RWPE1 (cell line): ENCODE measurements at regions not wholly inside any gene's neighbourhood (a gene's known extent, or its start where the extent isn't known, plus 50 kb on each side); places are given as distances from the start of the nearest gene placed in this dataset.

Experiments
- CTCF ChIA-PET: fragments of 350-600 bp; sonication (Branson Sonifier 250); formaldehyde crosslinking; extraction: SDS; loops from one replicate; lab custom pipeline; 2021; lab: Yijun Ruan, JAX
- POLR2A ChIA-PET: fragments of 400-600 bp; formaldehyde crosslinking; extraction: SDS; loops from one replicate; lab custom pipeline; 2020; ENCODE audit warnings: antibody characterized with exemption; ENCODE audit not compliant: low non-redundant PET; lab: Yijun Ruan, JAX
- DNase-seq: peaks from one replicate; pipeline ENCODE4 v3.0.0; 2012; ENCODE audit warnings: low spot score
- H3K27ac ChIP-seq: fragments of 450-650 bp; 2 replicates; pipeline ENCODE4 v1.5.1; 2017
- TF ChIP-seq, protein P1 (sequence below): fragments of 450-650 bp; conservative IDR thresholded peaks from 2 replicates; pipeline ENCODE4 v1.5.1; 2017; ENCODE audit warnings: low read depth, mild to moderate bottlenecking

DNA sequence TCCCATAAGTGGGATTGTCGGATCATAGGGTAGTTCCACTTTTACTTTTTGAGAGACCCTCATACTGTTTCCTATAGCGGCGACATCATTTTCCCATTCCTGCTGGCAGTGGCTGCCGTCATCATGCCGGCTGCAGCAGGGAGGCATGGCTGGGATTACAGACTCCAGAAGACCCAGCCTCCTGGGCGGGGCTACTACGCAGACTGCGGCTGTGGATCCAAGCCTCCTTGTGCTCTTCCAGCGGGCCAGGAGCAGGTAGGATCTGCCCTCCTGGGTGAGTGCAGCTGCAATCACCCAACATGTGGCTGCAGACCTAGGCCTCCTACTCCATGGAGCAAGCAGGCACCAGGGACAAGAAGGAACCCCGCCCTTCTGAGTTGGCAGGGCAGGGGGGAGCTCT lies 359.2 kb downstream of the GALR1 start:
- ChIA-PET CTCF (no interaction called here), POLR2A (no interaction called here)
- DNase-seq: no peak
- H3K27ac ChIP-seq: no peak overlapping the region
- TF ChIP-seq, protein P1, sequence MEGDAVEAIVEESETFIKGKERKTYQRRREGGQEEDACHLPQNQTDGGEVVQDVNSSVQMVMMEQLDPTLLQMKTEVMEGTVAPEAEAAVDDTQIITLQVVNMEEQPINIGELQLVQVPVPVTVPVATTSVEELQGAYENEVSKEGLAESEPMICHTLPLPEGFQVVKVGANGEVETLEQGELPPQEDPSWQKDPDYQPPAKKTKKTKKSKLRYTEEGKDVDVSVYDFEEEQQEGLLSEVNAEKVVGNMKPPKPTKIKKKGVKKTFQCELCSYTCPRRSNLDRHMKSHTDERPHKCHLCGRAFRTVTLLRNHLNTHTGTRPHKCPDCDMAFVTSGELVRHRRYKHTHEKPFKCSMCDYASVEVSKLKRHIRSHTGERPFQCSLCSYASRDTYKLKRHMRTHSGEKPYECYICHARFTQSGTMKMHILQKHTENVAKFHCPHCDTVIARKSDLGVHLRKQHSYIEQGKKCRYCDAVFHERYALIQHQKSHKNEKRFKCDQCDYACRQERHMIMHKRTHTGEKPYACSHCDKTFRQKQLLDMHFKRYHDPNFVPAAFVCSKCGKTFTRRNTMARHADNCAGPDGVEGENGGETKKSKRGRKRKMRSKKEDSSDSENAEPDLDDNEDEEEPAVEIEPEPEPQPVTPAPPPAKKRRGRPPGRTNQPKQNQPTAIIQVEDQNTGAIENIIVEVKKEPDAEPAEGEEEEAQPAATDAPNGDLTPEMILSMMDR: no peak

DNA sequence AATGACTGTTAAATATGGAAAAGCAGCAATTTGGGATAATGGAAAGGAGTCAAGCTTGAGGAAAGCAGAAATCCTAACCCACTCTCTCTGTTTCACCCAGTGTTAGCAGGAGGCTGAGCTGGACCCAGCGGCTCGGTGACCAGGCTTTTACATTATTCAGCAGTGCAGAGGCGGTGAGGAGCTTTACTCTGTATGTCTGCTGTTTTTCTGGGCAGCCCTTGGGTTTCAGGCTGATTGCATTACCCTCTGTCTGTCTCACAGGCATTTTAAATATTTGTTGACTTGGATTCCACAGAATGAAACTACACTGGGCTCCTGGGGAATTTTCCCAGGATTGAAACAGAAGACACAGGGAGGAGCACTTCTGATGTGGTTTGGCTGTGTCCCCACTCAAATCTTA lies 368.0 kb downstream of the GALR1 start:
- DNase-seq: no peak
- POLR2A ChIA-PET: no interaction called here
- CTCF ChIA-PET: no interaction called here
- H3K27ac ChIP-seq: no peak overlapping the region
- TF ChIP-seq, protein P1: no peak

DNA sequence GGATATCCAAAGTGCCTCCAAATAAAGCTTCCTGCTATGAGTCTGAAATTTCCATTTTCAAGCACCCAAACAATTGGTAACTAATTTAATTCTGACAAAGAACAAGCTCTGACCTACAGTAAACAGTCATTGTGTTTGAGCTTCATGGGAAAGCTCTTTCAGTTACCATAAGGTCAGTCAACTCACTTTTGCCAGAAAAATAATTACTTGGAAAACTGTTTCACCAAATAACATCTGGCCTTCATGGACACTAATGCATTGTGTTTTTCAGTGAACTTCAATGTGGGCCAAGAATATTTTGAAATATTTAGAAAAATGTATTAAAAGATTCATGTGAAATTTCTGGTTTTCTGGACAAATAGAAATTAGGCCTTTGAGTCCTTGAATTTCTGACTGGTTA lies 369.9 kb downstream of the GALR1 start:
- CTCF ChIA-PET: no interaction called here
- POLR2A ChIA-PET: no interaction called here

DNA sequence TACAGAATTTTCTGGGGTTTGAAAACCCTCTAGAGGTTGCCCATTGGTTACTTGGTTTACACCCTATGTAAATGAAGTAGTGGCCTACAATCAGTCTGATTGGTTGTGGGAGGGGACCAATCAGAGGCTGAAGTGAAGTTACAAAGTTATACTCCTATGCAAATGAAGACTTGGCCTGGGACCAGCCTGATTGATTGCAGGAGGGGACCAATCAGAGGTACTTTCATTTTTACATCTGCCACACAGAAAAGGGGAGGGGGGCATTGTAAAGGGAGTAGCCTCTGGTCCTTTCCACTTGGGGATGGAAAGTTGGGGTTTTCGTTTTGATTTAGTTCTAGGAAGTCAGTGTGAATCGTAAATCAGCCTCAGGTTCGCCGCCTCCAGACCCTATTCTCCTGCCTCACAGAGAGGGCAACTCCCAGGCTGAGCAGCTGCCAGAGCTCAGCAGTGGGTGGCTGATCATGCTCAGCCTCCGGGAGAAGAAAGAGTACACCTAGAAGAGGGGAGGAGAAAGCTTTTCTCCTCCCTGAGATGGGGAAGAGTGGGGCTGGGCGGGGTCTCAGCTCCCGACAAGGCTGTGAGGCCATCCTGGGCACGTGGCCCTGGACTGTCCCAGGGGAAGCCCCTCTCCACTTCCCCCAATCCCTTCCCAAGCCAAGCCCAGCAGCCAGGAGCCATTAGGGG lies 372.5 kb downstream of the GALR1 start:
- no peak for DNase-seq
- TF ChIP-seq, protein P1: no peak
- CTCF ChIA-PET: no interaction called here
- POLR2A ChIA-PET: no interaction called here
- no peak overlapping the region for H3K27ac ChIP-seq

More for the DNA sequence above, 369.9 kb downstream of the GALR1 start:
- no peak for DNase-seq
- TF ChIP-seq, protein P1: no peak
- no peak overlapping the region for H3K27ac ChIP-seq

DNA sequence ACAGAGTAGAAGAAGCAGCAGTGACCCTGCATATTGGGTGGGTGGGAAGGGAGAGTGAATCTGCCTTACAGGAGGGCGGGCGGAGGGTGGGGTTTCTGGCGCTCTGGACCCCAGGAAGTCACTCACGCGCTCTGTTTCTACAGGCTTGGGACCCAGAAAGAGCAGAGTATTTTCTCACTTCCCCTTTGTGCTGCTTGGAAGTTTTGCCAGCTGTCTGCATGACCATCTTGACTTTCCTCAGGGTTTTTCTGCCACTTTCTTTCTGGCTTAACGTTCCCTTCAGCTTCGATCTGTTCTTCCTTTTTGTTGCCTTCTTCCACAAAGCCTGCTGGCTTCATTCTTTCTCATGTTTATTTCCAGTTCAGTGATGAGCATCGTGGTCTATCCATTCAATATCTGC lies 383.1 kb downstream of the GALR1 start:
- TF ChIP-seq, protein P1: no peak
- CTCF ChIA-PET: no interaction called here
- POLR2A ChIA-PET: no interaction called here
- DNase-seq: no peak
- H3K27ac ChIP-seq: no peak overlapping the region

DNA sequence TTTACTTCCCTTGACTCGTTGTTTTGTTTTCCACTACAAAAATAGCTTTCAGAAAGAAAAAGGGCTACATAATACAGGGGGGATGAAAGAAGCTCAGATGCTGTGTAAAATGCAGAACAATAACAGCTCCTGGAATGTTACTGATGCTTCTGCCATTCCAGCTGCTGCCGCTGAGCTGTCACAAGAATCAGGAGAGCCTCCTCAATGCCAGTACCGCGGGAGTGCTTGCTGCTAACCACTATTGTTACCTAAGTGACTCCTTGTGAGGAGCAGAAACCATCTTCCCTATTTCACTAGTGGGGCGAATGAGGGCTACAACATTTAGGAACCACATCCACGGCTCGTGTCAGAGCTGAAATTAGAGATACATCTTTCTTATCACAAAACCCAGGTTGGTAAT lies 384.8 kb downstream of the GALR1 start:
- POLR2A ChIA-PET: no interaction called here
- no peak overlapping the region for H3K27ac ChIP-seq
- CTCF ChIA-PET: no interaction called here
- TF ChIP-seq, protein P1: no peak
- no peak for DNase-seq
